ENCODE measurements at regions not wholly inside any gene's neighbourhood (a gene's known extent, or its start where the extent isn't known, plus 50 kb on each side); places are given as distances from the start of the nearest gene placed in this dataset.
"Not testable (repeated sequence)": the region's sequence is repeated elsewhere in the genome, so short reads cannot be mapped to it uniquely, and the experiment has no call there.

- Mint-ChIP-seq H3K9me3 (no peaks in the 10 kb centered on the region), H3K36me3 (no peaks in the 10 kb centered on the region), H3K27me3 (peaks cover 2% of the 10 kb centered on the region), H3K4me1 (no peaks in the 10 kb centered on the region), H3K4me3 (no peak overlapping the region), H3K27ac (no peak overlapping the region)
- DNase-seq: peak; percentile 15
- no peak for ATAC-seq (ENCODE audit: low read depth)
- POLR2A ChIA-PET: no interaction called here
Observed at GRCh38 chr10:71080381-71081228, 131.8 kb upstream of the UNC5B start.

- Mint-ChIP-seq H3K9me3 (no peaks in the 10 kb centered on the region), H3K27ac (no peak overlapping the region), H3K27me3 (peaks cover 2% of the 10 kb centered on the region), H3K4me3 (no peak overlapping the region), H3K4me1 (no peaks in the 10 kb centered on the region), H3K36me3 (no peaks in the 10 kb centered on the region)
- no peak for ATAC-seq (ENCODE audit: low read depth)
- POLR2A ChIA-PET: no interaction called here
- DNase-seq: peak; percentile 7
Observed at GRCh38 chr10:71081229-71081560, 131.2 kb upstream of the UNC5B start.

GRCh38 chr10:71081912-71082311, 130.5 kb upstream of the UNC5B start:
- ATAC-seq (ENCODE audit: low read depth) (no peak), DNase-seq (peak; percentile 5)
- H3K27ac Mint-ChIP-seq: no peak overlapping the region
- H3K27me3 Mint-ChIP-seq: peaks cover 2% of the 10 kb centered on the region
- H3K36me3 Mint-ChIP-seq: no peaks in the 10 kb centered on the region
- H3K4me1 Mint-ChIP-seq: no peaks in the 10 kb centered on the region
- POLR2A ChIA-PET: no interaction called here
- no peak overlapping the region for H3K4me3 Mint-ChIP-seq
- H3K9me3 Mint-ChIP-seq: no peaks in the 10 kb centered on the region

- H3K9me3 Mint-ChIP-seq: no peaks in the 10 kb centered on the region
- H3K36me3 Mint-ChIP-seq: no peaks in the 10 kb centered on the region
- no peak overlapping the region for H3K4me3 Mint-ChIP-seq
- no peaks in the 10 kb centered on the region for H3K4me1 Mint-ChIP-seq
- peaks cover 2% of the 10 kb centered on the region for H3K27me3 Mint-ChIP-seq
- no peak overlapping the region for H3K27ac Mint-ChIP-seq
- ATAC-seq (ENCODE audit: low read depth): no peak
- DNase-seq: peak; percentile 6
- POLR2A ChIA-PET: no interaction called here
Observed at GRCh38 chr10:71082960-71083715, 129.2 kb upstream of the UNC5B start.

GRCh38 chr10:71083716-71083975, 128.7 kb upstream of the UNC5B start:
- POLR2A ChIA-PET: no interaction called here
- Mint-ChIP-seq H3K27ac (no peak overlapping the region), H3K36me3 (no peaks in the 10 kb centered on the region), H3K4me1 (no peaks in the 10 kb centered on the region), H3K9me3 (no peaks in the 10 kb centered on the region), H3K4me3 (no peak overlapping the region), H3K27me3 (peaks cover 2% of the 10 kb centered on the region)
- ATAC-seq (ENCODE audit: low read depth) (no peak), DNase-seq (no peak)

GRCh38 chr10:71084061-71084817, 128.1 kb upstream of the UNC5B start:
- ATAC-seq (ENCODE audit: low read depth): no peak
- Mint-ChIP-seq H3K27me3 (peaks cover 2% of the 10 kb centered on the region), H3K4me3 (no peak overlapping the region), H3K4me1 (no peaks in the 10 kb centered on the region), H3K27ac (no peak overlapping the region), H3K9me3 (no peaks in the 10 kb centered on the region), H3K36me3 (no peaks in the 10 kb centered on the region)
- peak; percentile 10 for DNase-seq
- POLR2A ChIA-PET: no interaction called here

- Mint-ChIP-seq H3K27ac (no peak overlapping the region), H3K27me3 (peaks cover 2% of the 10 kb centered on the region), H3K4me3 (no peak overlapping the region), H3K36me3 (no peaks in the 10 kb centered on the region), H3K4me1 (no peaks in the 10 kb centered on the region), H3K9me3 (no peaks in the 10 kb centered on the region)
- DNase-seq (no peak), ATAC-seq (ENCODE audit: low read depth) (no peak)
- POLR2A ChIA-PET: no interaction called here
Observed at GRCh38 chr10:71084818-71085126, 127.6 kb upstream of the UNC5B start.

GRCh38 chr10:71085689-71086438, 126.5 kb upstream of the UNC5B start:
- H3K27ac Mint-ChIP-seq: no peak overlapping the region

GRCh38 chr10:71086439-71087080, 125.8 kb upstream of the UNC5B start:
- Mint-ChIP-seq H3K27ac (no peak overlapping the region), H3K4me3 (no peak overlapping the region), H3K9me3 (no peaks in the 10 kb centered on the region), H3K36me3 (no peaks in the 10 kb centered on the region), H3K27me3 (peaks cover 4% of the 10 kb centered on the region), H3K4me1 (no peaks in the 10 kb centered on the region)
- ATAC-seq (ENCODE audit: low read depth) (no peak), DNase-seq (peak; percentile 9)
- POLR2A ChIA-PET: no interaction called here

More at GRCh38 chr10:71085689-71086438, 126.5 kb upstream of the UNC5B start:
- H3K27me3 Mint-ChIP-seq: peaks cover 2% of the 10 kb centered on the region
- DNase-seq (peak; percentile 14), ATAC-seq (ENCODE audit: low read depth) (no peak)
- H3K4me1 Mint-ChIP-seq: no peaks in the 10 kb centered on the region
- H3K9me3 Mint-ChIP-seq: no peaks in the 10 kb centered on the region
- no peaks in the 10 kb centered on the region for H3K36me3 Mint-ChIP-seq
- POLR2A ChIA-PET: no interaction called here
- H3K4me3 Mint-ChIP-seq: no peak overlapping the region

GRCh38 chr10:71087622-71088021, 124.7 kb upstream of the UNC5B start:
- POLR2A ChIA-PET: no interaction called here
- ATAC-seq (ENCODE audit: low read depth): no peak
- no peaks in the 10 kb centered on the region for H3K4me1 Mint-ChIP-seq

GRCh38 chr10:71088054-71088453, 124.3 kb upstream of the UNC5B start:
- no peak overlapping the region for H3K4me3 Mint-ChIP-seq
- no peaks in the 10 kb centered on the region for H3K36me3 Mint-ChIP-seq
- no peak overlapping the region for H3K27ac Mint-ChIP-seq
- no peaks in the 10 kb centered on the region for H3K9me3 Mint-ChIP-seq
- ATAC-seq (ENCODE audit: low read depth) (no peak), DNase-seq (no peak)
- POLR2A ChIA-PET: no interaction called here
- no peaks in the 10 kb centered on the region for H3K4me1 Mint-ChIP-seq
- peaks cover 4% of the 10 kb centered on the region for H3K27me3 Mint-ChIP-seq

More at GRCh38 chr10:71087622-71088021, 124.7 kb upstream of the UNC5B start:
- DNase-seq: peak; percentile 4
- Mint-ChIP-seq H3K27ac (no peak overlapping the region), H3K36me3 (no peaks in the 10 kb centered on the region), H3K4me3 (no peak overlapping the region), H3K27me3 (peaks cover 4% of the 10 kb centered on the region), H3K9me3 (no peaks in the 10 kb centered on the region)

GRCh38 chr10:71088578-71088977, 123.8 kb upstream of the UNC5B start:
- H3K27me3 Mint-ChIP-seq; H3K9me3 Mint-ChIP-seq; DNase-seq; H3K4me3 Mint-ChIP-seq; H3K4me1 Mint-ChIP-seq; H3K27ac Mint-ChIP-seq; ATAC-seq (ENCODE audit: low read depth); POLR2A ChIA-PET; H3K36me3 Mint-ChIP-seq: not testable (repeated sequence)

- DNase-seq: peak; percentile 5
- H3K9me3 Mint-ChIP-seq: peaks cover under 1% of the 10 kb centered on the region
- ATAC-seq (ENCODE audit: low read depth): no peak
- no peak overlapping the region for H3K27ac Mint-ChIP-seq
- POLR2A ChIA-PET: no interaction called here
- peaks cover 4% of the 10 kb centered on the region for H3K27me3 Mint-ChIP-seq
- H3K4me1 Mint-ChIP-seq: no peaks in the 10 kb centered on the region
- no peaks in the 10 kb centered on the region for H3K36me3 Mint-ChIP-seq
- H3K4me3 Mint-ChIP-seq: no peak overlapping the region
Observed at GRCh38 chr10:71089162-71089561, 123.2 kb upstream of the UNC5B start.

Measured in activated naive CD8-positive, alpha-beta T cell treated with anti-CD3 and anti-CD28 coated beads, Interleukin-2, amount 10 ng/mL, durations not matched to agents 7 days and 5 days (primary cell).